Stomach (tissue), 4 donors: ENCODE measurements at regions not wholly inside any gene's neighbourhood (a gene's known extent, or its start where the extent isn't known, plus 50 kb on each side); places are given as distances from the start of the nearest gene placed in this dataset.

Experiments
- EP300 ChIP-seq: sonication (generic); formaldehyde crosslinking; IDR thresholded peaks from one replicate; pipeline ENCODE4 v1.6.1; 2017; ENCODE audit warnings: antibody characterized with exemption
- POLR2A ChIP-seq, 4 donors: fragments of 450-650 bp; IDR thresholded peaks; one replicate each; pipeline ENCODE4 v1.6.1; 2016; ENCODE audit warnings: antibody characterized with exemption in 4 of 4, control low read depth in 2 of 4, mild to moderate bottlenecking in 1 of 4, moderate library complexity in 1 of 4
- POLR2AphosphoS5 ChIP-seq, 3 donors: sonication (generic); formaldehyde crosslinking; IDR thresholded peaks; one replicate each; pipeline ENCODE4 v1.6.1; 2016; ENCODE audit warnings: antibody characterized with exemption in 3 of 3
- TF ChIP-seq, protein P1 (sequence below), 7 experiments: fragments of 450-650 bp in 4 of 7; fragments of 200-600 bp in 3 of 7; sonication (generic) in 3 of 7; IDR thresholded peaks; one replicate each; pipeline ENCODE4 v1.5.1; 2016 to 2019; ENCODE audit warnings: antibody characterized with exemption in 7 of 7, control low read depth in 2 of 7, mild to moderate bottlenecking in 1 of 7

DNA sequence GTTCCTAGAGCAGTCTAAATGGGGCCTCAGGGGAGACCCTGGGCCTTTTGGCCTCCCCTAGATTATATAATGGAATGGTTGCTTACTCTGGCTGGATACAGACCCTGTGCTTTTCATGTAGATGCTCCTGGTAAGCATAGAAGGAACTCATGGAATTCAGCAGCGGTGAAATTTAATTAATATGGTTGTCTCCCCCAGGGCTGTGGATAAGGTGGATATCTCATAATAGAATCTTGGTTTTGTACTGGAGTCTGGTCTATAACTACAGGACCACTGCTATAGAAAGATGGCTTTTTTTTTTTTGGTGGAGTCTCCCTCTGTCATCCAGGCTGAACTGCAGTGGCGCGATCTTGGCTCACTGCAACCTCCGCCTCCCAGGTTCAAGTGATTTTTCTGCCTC lies 84.5 kb downstream of the HRH4 start:
- TF ChIP-seq POLR2A (IDR thresholded peaks at IDR 0.05) (no peak), POLR2AphosphoS5 (IDR thresholded peaks at IDR 0.05) (no peak), EP300 (no peak)
- TF ChIP-seq, protein P1, sequence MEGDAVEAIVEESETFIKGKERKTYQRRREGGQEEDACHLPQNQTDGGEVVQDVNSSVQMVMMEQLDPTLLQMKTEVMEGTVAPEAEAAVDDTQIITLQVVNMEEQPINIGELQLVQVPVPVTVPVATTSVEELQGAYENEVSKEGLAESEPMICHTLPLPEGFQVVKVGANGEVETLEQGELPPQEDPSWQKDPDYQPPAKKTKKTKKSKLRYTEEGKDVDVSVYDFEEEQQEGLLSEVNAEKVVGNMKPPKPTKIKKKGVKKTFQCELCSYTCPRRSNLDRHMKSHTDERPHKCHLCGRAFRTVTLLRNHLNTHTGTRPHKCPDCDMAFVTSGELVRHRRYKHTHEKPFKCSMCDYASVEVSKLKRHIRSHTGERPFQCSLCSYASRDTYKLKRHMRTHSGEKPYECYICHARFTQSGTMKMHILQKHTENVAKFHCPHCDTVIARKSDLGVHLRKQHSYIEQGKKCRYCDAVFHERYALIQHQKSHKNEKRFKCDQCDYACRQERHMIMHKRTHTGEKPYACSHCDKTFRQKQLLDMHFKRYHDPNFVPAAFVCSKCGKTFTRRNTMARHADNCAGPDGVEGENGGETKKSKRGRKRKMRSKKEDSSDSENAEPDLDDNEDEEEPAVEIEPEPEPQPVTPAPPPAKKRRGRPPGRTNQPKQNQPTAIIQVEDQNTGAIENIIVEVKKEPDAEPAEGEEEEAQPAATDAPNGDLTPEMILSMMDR (IDR thresholded peaks at IDR 0.05): no peak
